Endothelial cell (in vitro differentiated cells): ENCODE measurements at regions not wholly inside any gene's neighbourhood (a gene's known extent, or its start where the extent isn't known, plus 50 kb on each side); places are given as distances from the start of the nearest gene placed in this dataset.

Experiments used
- DNase-seq: peaks from one replicate; pipeline ENCODE4 v3.0.0; 2021; ENCODE audit warnings: low spot score
- H3K27ac Mint-ChIP-seq: one replicate; pipeline ENCODE4 v1.8.0; 2021; ENCODE audit warnings: mixed read lengths, inconsistent platforms; ENCODE audit not compliant: unreplicated experiment
- H3K27me3 Mint-ChIP-seq: one replicate; pipeline ENCODE4 v1.8.0; 2021; ENCODE audit warnings: mild to moderate bottlenecking, moderate library complexity, mixed read lengths, inconsistent platforms; ENCODE audit not compliant: unreplicated experiment
- H3K36me3 Mint-ChIP-seq: one replicate; pipeline ENCODE4 v1.8.0; 2021; ENCODE audit warnings: mild to moderate bottlenecking, low read depth, mixed read lengths, inconsistent platforms; ENCODE audit not compliant: unreplicated experiment
- H3K4me1 Mint-ChIP-seq: one replicate; pipeline ENCODE4 v1.8.0; 2021; ENCODE audit warnings: mild to moderate bottlenecking, mixed read lengths, inconsistent platforms; ENCODE audit not compliant: unreplicated experiment
- H3K4me3 Mint-ChIP-seq: one replicate; pipeline ENCODE4 v1.8.0; 2021; ENCODE audit warnings: mild to moderate bottlenecking, mixed read lengths, inconsistent platforms; ENCODE audit not compliant: unreplicated experiment
- H3K9me3 Mint-ChIP-seq: one replicate; pipeline ENCODE4 v1.8.0; 2021; ENCODE audit warnings: mixed read lengths, inconsistent platforms; ENCODE audit not compliant: unreplicated experiment
- CTCF ChIP-seq: fragments of 200-600 bp; sonication (generic); IDR thresholded peaks from one replicate; pipeline ENCODE4 v1.5.0; 2021; ENCODE audit warnings: antibody characterized with exemption; ENCODE audit not compliant: unreplicated experiment

- Mint-ChIP-seq H3K4me1 (no peaks in the 10 kb centered on the region), H3K4me3 (no peak overlapping the region), H3K27ac (no peak overlapping the region)
Observed at GRCh38 chr13:65733110-65733509, 1497.0 kb downstream of the PCDH9 start.

GRCh38 chr13:65727070-65727469 lies 1503.1 kb downstream of the PCDH9 start:
- H3K9me3 Mint-ChIP-seq: no peaks in the 10 kb centered on the region
- H3K36me3 Mint-ChIP-seq: no peaks in the 10 kb centered on the region
- no peak for DNase-seq
- no peaks in the 10 kb centered on the region for H3K27me3 Mint-ChIP-seq
- no peak overlapping the region for H3K4me3 Mint-ChIP-seq
- H3K4me1 Mint-ChIP-seq: no peaks in the 10 kb centered on the region
- no peak overlapping the region for H3K27ac Mint-ChIP-seq
- no peak for TF ChIP-seq CTCF

More at GRCh38 chr13:65733110-65733509, 1497.0 kb downstream of the PCDH9 start:
- no peak for DNase-seq
- Mint-ChIP-seq H3K27me3 (no peaks in the 10 kb centered on the region), H3K9me3 (no peaks in the 10 kb centered on the region), H3K36me3 (no peaks in the 10 kb centered on the region)
- TF ChIP-seq CTCF: no peak

GRCh38 chr13:65725006-65725405 lies 1505.1 kb downstream of the PCDH9 start:
- H3K27ac Mint-ChIP-seq: no peak overlapping the region
- H3K4me3 Mint-ChIP-seq: no peak overlapping the region
- TF ChIP-seq CTCF: no peak
- no peaks in the 10 kb centered on the region for H3K36me3 Mint-ChIP-seq
- peaks cover 2% of the 10 kb centered on the region for H3K4me1 Mint-ChIP-seq
- no peaks in the 10 kb centered on the region for H3K9me3 Mint-ChIP-seq
- no peak for DNase-seq
- H3K27me3 Mint-ChIP-seq: no peaks in the 10 kb centered on the region

GRCh38 chr13:65724226-65724625 lies 1505.9 kb downstream of the PCDH9 start:
- H3K27ac Mint-ChIP-seq: no peak overlapping the region
- H3K27me3 Mint-ChIP-seq: no peaks in the 10 kb centered on the region
- DNase-seq: no peak

GRCh38 chr13:65722506-65722905 lies 1507.6 kb downstream of the PCDH9 start:
- Mint-ChIP-seq H3K27me3 (no peaks in the 10 kb centered on the region), H3K4me1 (peaks cover 9% of the 10 kb centered on the region), H3K36me3 (no peaks in the 10 kb centered on the region), H3K4me3 (no peak overlapping the region), H3K9me3 (no peaks in the 10 kb centered on the region), H3K27ac (no peak overlapping the region)
- no peak for TF ChIP-seq CTCF
- no peak for DNase-seq

More at GRCh38 chr13:65724226-65724625, 1505.9 kb downstream of the PCDH9 start:
- Mint-ChIP-seq H3K4me3 (no peak overlapping the region), H3K4me1 (peaks cover 9% of the 10 kb centered on the region), H3K36me3 (no peaks in the 10 kb centered on the region), H3K9me3 (no peaks in the 10 kb centered on the region)
- no peak for TF ChIP-seq CTCF
